Fibroblast of lung (primary cell): ENCODE measurements at regions not wholly inside any gene's neighbourhood (a gene's known extent, or its start where the extent isn't known, plus 50 kb on each side); places are given as distances from the start of the nearest gene placed in this dataset.

Source experiments
- EZH2 ChIP-seq: IDR thresholded peaks from 2 replicates; pipeline ENCODE4 v1.5.1; 2012; ENCODE audit warnings: low read length, control low read depth, mild to moderate bottlenecking; ENCODE audit errors: missing control alignments
- TF ChIP-seq, protein P1 (sequence below), 2 donors: IDR thresholded peaks in 1 of 2; conservative IDR thresholded peaks in 1 of 2; 1 replicate in 1 of 2; 2 replicates in 1 of 2; pipeline ENCODE4 v1.5.1; 2011 to 2012; ENCODE audit warnings: low read length in 2 of 2, control low read depth in 1 of 2, inconsistent platforms in 1 of 2, low read depth in 1 of 2, mild to moderate bottlenecking in 1 of 2

DNA sequence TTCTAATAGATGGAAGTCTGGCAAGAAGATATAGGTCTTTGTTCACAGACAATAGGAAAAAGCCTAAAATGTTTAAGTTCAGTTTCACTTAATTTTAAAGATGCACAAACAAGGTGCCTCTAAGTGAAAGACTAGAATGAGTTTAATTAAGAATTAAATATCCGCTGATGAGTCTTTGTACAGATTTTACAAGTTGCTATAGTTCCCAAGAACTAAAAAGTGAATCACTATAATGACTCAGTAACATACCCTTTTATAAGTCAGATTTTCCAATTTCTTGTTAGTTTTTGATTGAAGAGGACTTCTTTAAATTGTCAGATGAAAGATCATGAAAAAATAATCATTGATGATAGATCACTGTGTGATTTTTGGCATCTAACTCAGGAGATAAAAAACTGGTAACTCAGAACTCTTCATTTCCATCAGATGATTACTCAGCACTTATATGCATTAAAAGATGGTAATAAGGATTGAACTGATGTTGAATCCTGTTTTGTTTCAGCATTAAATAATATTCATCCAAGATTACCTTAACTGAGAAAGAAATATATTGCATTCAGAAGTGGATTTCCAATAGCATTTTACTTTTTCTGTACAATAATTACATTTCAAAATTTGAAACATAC lies 59.0 kb upstream of the ST6GALNAC3 start:
- TF ChIP-seq, protein P1, sequence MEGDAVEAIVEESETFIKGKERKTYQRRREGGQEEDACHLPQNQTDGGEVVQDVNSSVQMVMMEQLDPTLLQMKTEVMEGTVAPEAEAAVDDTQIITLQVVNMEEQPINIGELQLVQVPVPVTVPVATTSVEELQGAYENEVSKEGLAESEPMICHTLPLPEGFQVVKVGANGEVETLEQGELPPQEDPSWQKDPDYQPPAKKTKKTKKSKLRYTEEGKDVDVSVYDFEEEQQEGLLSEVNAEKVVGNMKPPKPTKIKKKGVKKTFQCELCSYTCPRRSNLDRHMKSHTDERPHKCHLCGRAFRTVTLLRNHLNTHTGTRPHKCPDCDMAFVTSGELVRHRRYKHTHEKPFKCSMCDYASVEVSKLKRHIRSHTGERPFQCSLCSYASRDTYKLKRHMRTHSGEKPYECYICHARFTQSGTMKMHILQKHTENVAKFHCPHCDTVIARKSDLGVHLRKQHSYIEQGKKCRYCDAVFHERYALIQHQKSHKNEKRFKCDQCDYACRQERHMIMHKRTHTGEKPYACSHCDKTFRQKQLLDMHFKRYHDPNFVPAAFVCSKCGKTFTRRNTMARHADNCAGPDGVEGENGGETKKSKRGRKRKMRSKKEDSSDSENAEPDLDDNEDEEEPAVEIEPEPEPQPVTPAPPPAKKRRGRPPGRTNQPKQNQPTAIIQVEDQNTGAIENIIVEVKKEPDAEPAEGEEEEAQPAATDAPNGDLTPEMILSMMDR (conservative IDR thresholded peaks at IDR 0.05 in 1 of 2, IDR thresholded peaks at IDR 0.05 in 1 of 2; ENCODE audit: low read depth in 1 of 2, low read length in 2 of 2), result no peak
- TF ChIP-seq EZH2, result no peak
